ENCODE measurements at regions not wholly inside any gene's neighbourhood (a gene's known extent, or its start where the extent isn't known, plus 50 kb on each side); places are given as distances from the start of the nearest gene placed in this dataset.

DNA sequence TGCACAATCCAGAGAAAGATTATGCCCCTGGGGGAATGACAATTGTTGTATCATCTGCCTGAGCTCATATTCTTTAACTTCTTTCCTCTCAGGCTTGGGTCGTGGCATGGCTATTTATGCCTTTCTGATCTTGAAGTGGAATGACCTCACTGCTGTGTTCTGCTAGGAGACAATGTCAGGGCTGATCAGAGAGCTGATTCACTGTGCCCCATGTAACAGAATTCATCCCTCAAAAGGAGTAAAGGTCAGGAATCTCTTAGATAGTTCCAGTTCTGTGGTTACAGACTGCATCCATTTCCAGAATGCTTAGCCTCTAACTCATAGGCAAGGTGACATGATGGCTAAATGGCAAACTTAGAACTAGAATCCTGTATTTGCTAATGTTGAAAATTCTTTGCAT lies 511.7 kb upstream of the CNTNAP5 start:
- TF ChIP-seq, protein P1, sequence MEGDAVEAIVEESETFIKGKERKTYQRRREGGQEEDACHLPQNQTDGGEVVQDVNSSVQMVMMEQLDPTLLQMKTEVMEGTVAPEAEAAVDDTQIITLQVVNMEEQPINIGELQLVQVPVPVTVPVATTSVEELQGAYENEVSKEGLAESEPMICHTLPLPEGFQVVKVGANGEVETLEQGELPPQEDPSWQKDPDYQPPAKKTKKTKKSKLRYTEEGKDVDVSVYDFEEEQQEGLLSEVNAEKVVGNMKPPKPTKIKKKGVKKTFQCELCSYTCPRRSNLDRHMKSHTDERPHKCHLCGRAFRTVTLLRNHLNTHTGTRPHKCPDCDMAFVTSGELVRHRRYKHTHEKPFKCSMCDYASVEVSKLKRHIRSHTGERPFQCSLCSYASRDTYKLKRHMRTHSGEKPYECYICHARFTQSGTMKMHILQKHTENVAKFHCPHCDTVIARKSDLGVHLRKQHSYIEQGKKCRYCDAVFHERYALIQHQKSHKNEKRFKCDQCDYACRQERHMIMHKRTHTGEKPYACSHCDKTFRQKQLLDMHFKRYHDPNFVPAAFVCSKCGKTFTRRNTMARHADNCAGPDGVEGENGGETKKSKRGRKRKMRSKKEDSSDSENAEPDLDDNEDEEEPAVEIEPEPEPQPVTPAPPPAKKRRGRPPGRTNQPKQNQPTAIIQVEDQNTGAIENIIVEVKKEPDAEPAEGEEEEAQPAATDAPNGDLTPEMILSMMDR (IDR thresholded peaks at IDR 0.05): no peak
- TF ChIP-seq POLR2A (IDR thresholded peaks at IDR 0.05) (no peak), POLR2AphosphoS5 (IDR thresholded peaks at IDR 0.05) (no peak), EP300 (IDR thresholded peaks at IDR 0.05; ENCODE audit: low read depth) (no peak)
